Inflammatory macrophage treated with lipopolysaccharide for 4 hours (primary cell): ENCODE measurements at regions not wholly inside any gene's neighbourhood (a gene's known extent, or its start where the extent isn't known, plus 50 kb on each side); places are given as distances from the start of the nearest gene placed in this dataset.
A peak's percentile ranks its signal among the peaks of the same experiment; 100 is the strongest.

Experiments
- DNase-seq: peaks from one replicate; pipeline ENCODE4 v3.0.0-alpha.2; 2020

DNA sequence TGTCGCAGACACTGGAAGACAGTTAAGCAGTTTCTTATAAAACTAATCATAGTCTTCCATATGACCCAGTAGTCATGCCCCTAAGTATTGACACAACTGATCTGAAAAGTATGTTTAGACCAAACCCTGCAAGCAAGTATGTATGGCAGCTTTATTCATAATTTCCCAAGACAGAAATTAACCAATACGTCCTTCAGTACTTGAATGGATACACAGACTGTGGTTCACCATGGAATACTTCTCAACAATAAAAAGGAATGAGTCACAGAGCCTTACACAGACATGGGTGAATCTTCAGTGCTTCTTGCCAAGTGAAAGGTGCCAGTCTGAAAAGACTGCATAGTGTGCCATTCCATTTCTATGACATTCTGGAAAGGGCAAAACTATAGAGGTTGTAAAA is 50.2 kb upstream of the AKR1E2 start:
- no peak for DNase-seq

DNA sequence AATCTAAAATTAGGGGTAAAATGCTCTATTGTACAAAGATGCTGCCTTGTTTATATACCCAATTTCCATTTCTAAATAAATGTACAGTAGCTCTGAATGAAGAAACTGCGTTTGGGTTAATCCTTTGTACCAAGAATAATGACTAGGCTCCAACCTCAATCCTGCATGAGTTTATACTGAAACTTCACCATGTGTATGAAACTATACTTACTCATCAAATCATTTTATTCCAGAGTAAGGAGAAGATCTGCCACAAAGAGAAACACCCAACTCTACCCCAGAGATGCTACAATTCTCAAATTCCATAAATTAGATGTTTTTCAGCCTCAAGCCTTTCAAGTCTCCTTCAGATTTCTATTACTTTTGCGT is 53.8 kb upstream of the AKR1E2 start:
- no peak for DNase-seq

DNA sequence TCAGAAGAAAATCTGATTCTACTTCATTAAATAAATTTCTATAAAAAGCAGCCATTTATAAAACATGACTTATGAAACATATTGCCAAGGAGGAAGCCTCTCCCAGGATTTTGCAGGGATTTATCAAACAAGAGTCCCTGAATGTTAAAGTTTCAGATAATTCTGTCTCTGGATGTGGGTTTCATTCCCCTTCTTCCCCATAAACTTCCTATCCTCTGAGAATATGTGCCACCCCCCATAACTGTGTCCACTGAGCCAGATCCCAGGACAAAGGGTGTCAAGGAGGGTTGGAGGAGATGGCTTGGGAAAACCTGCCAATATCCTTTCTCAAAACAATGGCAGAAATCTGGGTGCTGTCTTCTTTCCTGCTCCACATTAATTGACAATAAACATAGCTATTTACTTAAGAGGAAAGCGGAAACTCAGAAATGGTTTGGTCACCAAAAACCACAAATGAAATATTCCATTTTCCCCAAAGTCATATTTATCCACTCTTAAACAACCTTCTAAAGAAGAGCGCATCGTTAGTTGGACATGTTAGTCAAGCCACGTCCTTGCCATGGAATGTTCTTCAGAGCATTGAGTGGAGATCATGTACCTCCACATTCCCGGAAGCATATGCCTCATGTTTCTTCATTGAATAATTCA is 54.3 kb upstream of the AKR1E2 start:
- no peak for DNase-seq

DNA sequence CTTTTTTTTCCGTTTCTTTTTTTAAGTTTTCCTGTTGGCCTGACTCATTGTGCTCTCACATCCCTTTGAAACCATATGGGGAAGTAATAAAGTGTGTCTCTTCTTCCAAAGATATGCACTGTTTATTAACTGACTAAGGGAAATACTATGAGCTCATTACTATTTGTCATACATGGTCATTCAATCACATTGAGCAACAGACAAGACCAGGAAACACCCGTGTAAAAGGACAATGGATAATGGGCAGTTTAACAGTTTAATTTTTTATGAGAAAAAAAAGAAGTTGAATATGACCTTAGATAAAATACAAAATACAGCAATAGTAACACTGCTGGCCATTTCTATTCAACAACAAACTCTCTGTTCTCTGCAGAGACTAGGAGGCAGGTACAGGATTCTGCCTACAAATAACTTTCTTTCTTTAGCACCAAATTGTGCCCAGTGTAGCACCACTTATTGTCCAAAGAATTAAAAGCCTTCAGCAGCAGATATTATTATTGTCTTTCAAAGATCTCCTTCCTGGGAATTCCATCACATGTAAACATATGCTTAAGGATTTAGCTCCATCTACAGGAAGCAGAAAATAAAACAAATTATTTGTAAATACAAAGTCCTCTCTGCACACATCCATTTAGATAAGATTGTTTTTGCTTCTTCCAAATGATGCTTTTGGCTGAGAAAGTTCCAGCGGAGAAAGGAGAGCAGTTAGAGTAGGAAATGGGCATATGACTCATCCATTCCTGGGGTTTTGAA is 55.0 kb upstream of the AKR1E2 start:
- peak; percentile 94 for DNase-seq

DNA sequence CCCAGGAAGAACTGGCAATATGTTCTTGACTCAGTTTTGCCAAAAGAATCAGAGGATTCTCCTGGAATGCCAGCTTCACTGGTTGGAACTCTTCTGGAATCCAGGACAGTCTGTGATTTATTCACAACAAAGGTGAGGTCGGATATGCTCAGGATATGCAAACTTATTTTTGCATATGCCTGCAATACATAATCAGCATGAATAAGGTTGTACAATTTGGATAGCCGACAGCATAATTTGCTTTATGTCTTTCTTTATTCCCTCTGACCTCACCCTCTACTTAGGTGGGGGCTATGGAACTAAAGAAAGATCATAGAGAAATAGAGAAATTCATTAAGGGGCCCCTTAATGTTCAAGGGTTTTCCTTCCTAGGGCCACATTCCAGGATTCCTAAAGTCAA is 57.6 kb upstream of the AKR1E2 start:
- no peak for DNase-seq

DNA sequence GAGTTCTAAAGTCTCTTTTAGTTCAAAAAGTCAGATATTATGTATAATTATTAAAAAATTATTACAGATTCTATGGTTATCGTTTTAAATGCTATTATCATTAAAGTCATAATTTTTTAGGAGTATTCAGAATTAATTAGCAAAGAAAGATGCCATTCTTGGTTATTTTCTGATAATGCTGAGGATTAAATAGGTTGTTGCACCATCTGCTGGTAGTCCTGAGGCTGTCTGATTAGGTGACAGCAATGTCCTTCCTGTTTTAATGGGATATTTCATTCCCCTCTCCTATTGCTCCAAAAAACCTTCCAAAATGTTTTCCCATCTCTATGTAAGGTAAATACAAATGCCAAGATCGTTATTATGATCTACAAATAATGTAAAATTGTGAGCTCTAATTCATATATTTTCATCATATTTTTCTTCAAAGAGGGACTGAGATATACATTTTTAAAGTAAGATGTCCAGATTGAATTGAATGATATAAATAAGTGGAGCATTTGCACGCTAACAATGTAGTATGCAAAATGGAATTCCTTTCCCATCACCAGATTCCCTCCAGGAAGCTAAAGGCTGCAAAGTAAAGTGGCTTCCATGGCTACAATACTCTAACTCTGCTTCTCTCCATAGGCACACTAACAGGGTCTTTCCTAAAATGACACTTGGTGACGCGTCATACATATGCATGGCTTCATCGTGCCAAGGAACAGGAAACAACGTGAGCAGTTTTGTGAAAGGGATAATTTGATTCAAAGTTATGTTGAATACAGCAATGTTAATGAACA is 58.8 kb upstream of the AKR1E2 start:
- peak; percentile 58 for DNase-seq

DNA sequence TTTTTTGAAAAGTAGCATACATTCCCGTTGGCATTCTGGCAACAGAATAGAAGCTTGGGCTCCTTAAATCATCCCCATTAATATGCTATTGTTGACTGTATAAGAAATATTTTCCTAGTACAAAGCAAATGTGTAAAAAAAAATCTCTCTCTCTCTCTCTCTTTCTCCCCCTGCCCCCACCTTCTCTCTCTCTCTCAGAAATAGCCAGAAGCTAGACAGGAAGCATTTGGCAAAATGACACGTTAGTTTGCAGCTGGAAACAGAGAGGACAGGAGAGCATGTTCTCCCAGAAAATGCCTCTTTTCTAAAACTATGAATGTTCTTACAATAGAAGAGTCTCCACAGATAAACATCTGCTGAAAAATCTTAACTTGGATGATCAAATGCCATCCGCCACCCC is 59.6 kb upstream of the AKR1E2 start:
- no peak for DNase-seq

DNA sequence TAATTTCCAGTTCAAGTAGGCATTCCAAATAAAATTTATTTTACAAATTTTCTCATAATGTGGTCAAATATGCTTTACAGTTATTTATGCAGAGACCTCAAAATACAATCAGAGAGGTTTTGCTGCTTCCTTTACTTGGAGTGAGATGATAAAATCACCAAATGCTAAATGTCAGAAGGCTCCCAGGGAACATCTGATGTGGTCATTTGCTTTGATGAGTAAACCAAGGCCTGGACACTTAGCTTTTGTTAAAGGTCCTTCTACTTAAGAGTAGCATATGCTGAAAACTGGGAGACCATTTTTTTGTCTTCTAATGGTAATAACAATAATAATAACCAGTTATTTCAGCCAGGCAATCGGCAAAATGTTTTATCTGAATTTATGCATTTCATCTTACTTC is 60.6 kb upstream of the AKR1E2 start:
- DNase-seq = peak; percentile 30

DNA sequence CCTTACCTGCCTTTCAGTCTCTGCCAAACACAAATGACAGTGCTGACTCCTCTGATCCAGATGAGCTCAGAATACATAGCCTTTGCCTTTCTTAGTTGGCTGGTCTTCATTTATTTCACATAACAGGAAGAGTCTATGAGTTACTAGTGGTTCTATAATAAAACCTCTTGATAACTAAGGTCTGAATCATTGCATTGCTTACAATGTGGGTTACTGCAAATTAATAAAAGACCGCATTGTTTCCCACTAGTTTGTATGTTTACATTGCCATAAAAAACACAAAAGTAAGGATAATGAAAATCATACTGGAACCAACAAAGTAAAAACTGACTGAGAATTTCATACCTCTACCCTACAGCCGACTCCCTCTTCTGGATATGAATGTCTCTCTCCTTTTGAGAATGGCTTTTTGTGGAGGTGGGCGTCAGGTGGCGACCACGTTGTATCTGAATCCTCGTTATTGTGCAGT is 62.0 kb upstream of the AKR1E2 start:
- no peak for DNase-seq

DNA sequence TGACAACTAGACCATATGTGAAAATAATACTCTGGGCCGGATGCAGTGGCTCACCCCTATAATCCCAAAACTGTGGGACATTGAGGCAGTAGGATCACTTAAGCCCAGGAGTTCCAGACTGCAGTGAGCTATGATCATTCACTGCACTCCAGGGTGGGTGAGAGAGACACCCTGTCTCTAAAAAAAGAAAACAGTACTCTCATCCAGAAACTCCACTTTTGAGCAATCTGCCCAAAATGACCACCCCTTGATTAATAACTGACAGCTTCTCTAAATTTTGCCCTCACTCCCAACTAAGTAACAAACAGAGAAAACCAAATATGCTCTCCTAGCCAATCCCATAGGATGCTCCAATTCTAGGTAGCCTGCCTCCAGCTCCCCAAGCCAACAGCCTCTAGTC is 62.5 kb upstream of the AKR1E2 start:
- peak; percentile 8 for DNase-seq

DNA sequence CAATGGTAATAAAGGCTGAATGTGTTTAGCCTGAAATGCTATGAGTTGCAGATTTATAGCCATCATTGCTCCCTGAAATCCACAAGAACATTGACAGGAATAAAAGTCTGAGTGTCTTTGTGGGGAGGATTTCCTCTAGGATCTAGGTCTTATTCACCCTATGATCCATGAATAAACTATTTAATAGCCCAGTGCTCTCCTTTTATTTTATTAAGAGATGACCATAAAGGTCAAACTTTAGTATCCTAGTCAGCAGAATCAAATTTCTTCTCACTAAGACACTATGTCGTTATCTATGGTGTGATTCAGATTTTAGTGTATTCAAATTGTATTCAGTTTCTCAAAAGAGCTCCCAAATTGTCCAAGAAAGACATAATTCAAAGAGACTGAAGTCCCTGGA is 67.8 kb upstream of the AKR1E2 start:
- no peak for DNase-seq

DNA sequence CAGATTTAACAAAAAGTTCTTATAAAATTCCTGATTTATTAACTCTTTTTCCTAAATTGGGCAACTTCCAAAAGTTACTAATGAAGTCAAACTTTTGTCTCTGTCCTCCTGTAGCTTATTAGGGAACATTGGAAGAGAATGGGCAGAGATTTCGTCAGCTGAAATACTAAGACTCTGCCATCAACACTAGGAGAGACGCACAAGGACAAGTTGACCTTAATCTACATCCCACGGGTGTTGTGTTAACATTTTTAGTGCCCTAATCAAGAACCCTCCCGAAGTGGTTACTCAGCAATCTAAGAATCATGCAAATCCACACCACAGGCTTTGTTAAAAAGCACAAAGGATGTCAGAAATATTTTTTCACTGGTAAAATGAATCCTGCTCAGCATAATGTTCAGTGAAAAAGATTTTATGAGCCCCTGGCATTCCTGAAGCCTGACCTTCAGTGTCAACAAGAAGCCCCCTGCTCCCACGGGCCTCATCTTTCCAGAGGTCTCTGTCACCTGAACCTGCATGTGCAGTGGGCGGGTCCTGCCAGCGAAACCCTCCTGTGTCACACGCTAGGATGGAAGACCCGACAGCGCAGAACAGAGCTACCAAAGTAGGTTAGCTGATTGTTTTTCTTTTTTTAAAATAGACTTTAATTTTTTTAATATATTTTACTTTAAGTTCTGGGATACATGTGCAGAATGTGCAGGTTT is 70.6 kb upstream of the AKR1E2 start:
- DNase-seq = no peak

DNA sequence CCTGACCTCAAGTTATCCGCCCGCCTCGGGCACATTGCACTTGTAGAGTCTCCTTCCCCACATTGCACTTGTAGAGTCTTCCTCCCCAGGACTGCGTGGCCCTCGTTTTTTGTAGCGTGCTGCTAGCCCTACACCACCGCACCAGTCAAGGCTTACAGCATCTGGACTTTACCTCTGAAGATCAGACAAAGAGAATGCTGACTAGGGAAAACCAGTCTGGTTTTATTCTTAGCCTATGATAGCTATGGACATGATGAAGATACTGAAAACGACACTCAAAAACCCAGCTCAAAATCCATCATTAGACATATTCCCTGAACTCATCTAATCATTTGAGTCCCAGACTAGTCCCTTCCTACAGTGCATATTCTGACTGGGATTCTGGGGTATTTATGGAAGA is 71.9 kb upstream of the AKR1E2 start:
- no peak for DNase-seq

DNA sequence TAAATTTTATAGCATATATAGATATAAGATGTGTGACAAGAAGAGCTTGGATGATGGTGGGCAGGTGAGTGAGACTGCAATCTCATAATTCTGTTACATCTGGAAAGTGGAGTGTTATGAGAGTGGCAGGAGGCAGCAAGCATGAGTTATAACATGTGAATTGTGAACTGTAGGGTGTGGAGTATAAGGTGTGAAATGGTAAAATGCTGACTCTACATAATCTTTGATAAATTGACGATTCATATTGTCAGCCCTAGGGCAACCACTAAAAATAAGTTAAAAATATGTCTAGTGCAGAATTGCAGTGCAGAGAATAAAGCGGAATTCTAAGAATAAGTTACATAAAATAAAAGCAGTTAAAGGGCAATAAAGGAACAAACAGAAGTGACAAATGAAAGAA is 74.8 kb upstream of the AKR1E2 start:
- no peak for DNase-seq

DNA sequence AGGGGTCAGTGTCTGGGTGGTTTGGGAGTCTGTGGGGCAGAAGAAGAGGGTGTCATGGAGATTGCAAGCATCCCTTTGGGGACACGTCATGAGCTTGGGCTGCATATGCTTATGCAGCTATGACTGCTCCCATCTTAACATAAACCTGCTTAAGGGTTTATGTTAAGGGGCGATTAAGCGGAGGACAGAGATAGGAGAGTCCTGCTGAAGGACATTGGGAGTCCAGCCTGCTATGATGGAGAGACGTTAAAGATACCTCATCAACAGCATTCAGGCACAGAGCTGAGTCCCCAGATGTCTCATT is 76.8 kb upstream of the AKR1E2 start:
- DNase-seq = no peak

DNA sequence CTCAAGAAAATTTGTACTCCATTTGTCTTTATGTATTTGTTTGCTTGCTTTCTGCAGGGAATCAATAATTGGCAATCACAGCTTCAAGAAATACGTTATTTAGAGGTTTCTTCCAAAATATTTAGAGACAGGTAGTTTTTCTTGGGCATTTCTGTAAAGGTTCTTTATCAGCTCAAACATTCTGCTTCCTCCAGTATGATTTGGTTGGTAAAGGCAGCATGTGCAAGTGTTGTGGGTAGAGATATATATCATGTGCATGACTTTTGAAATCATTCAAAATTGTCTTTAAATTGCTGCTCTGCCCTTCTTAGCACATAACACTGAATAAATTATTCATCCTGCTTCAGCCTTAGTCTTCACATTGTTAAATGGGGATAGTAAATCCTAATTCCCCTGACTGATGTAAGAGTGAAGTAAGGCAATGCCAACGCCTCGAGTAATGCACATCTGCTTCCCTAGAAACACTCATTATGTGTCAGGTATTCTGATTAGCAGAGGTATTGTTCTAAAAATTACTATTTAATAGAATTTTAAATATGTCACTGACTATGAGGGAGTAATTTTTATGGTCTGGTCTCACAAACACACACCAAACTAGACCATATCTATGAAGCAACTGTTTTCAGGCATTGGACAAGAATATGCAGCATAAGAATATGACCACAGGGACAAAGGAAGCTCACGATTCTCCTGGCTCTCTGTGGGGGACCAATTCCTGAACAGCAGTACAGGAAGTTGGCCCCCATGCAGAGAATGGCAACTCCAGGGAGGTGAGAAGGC is 77.3 kb upstream of the AKR1E2 start:
- no peak for DNase-seq

DNA sequence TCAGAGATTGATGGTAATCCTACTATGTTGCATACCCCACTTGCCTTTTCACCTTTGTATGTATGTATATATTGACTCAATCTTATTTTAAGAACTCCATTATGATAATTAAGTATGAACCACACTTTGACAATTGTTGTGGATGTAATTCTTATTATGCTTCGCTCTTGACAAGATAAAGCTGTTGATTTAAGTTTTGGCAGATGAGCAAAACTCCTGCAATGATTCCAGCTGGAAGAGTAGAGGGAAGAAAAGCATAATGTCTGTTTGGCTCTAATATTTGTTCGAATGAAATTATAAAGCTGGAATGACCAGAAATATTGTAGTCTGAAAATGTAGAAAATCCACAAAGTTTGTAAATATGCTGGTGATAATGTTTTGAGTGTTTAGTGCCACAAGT is 83.8 kb upstream of the AKR1E2 start:
- no peak for DNase-seq

DNA sequence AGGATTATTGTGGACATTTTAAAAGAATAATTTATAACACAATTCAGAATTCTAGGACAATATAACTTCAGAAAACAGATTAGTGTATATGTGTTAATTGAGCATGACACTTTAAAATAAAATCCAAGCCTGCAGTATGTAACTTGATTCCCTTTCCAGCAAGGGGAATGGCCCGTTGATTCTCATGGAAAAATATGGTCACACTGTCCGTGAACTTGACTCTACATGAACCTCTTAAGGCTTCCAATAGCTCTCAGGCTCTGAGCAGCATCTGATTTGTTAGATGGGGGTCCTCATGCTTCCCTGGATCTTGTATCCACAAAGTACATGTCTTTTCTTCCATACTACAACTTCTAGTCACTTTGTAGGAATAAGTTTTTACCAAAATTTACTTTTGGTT is 85.5 kb upstream of the AKR1E2 start:
- no peak for DNase-seq

DNA sequence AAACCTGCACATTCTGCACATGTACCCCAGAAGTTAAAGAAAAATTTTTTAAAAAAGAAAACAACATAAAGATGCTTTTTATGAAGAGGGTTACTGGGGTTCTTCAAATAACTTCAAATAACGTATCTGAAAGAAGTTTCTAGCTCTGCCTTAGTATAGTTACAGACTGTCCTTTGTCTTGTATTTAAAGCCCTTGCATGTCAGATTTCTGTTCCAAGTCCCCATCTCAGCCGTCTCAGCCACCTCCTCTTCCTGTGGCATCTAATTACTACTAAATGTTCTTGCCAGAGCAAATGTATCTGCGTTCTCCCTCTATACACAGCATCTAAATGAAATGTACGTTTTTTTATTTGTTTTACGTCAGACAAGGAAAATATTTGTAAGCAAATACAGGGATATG is 89.4 kb upstream of the AKR1E2 start:
- no peak for DNase-seq

DNA sequence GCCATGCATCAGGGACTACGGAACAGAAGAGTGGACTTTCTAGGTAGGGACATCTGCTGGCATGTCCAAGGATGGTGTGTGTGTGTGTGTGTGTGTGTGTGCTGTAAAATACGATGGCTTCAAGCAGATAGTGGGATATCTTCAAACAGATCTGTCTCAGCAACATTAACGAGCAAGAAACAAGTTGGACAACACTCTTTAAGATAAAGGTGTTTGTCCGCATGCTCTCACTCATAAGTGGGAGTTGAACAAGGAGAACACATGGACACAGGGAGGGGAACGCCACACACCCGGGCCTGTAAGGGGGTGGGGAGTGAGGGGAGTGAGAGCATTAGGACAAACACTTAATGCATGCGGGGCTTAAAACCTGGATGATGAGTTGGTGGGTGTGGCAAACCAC is 89.8 kb upstream of the AKR1E2 start:
- DNase-seq = no peak

DNA sequence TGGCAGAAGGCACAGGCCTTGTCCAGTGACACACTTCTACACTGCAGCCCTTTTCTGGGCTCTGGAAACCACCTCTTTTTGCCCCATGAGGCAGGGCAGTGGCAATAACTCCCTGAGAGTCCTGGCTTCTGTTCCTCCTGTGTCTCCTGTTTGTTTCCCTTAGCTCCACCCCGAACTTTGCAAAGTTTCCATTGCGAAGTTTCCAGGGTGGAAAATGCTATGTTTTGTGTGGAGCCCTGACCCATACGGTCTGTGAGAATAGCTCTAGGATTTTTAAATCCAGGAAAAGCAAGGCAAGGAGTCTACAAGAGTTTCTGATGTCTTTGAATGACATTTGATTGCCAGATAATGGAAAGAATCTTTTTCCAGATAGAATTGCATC is 92.2 kb upstream of the AKR1E2 start:
- no peak for DNase-seq

DNA sequence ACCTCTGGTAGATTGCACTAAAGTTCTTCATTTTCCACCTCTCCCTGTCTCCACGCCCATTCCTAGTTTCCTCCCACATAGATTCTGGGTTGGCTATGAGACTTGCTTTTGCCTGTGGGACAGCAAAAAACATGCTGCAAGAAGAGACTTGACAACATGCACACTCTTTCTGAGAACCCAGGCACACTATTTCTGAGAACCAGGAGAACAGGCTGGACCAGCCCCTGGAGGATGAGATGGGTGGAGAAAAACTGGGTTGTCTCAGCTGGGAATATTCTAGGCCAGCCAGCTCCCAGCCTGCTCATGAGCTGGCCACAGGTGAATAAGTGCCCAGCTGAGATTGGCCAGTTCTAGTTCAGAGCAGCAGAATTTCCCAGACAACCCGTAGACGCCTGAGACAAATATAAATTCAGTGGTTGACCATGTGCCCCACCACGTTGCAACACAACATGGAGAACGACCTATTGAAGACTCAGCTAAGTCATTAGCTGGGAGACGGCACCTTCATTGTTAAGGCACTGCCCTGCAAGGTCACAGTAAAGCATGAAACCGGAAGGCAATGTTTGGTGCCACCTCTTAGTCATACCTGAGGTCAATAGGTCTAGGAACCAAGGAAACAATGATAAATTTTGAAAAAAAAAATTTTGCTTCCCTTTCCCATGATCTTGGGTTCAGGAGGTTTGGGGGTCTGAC is 92.7 kb upstream of the AKR1E2 start:
- no peak for DNase-seq
